ENCODE measurements at regions not wholly inside any gene's neighbourhood (a gene's known extent, or its start where the extent isn't known, plus 50 kb on each side); places are given as distances from the start of the nearest gene placed in this dataset.

- no peaks in the 10 kb centered on the region for H3K9me3 ChIP-seq
- H3K4me1 ChIP-seq = no peaks in the 10 kb centered on the region
- POLR2A ChIA-PET = no interaction called here
- no peak overlapping the region for H3K4me3 ChIP-seq
- 39% methylated on average over 4 of the region's 4 CpGs for WGBS (ENCODE audit: missing lambda C conversion rate)
- H3K27ac ChIP-seq = no peak overlapping the region
- no peak for DNase-seq (ENCODE audit: low read depth in 1 of 2, low spot score in 1 of 2)
- CTCF ChIA-PET = no interaction called here
- no peak overlapping the region for H3K4me2 ChIP-seq
- TF ChIP-seq RNF2 (IDR thresholded peaks at IDR 0.05; ENCODE audit: borderline replicate concordance, low read depth) (no peak), HEYL (CRISPR knock-in tag; IDR thresholded peaks at IDR 0.05) (no peak), ZSCAN20 (CRISPR knock-in tag; IDR thresholded peaks at IDR 0.05) (no peak), KDM1A (IDR thresholded peaks at IDR 0.05; ENCODE audit: low read depth) (no peak), POLR2A (IDR thresholded peaks at IDR 0.05; ENCODE audit: low read length) (no peak), MAFK (IDR thresholded peaks at IDR 0.05; ENCODE audit: partially characterized antibody) (no peak), ZC3H11A (IDR thresholded peaks at IDR 0.05) (no peak), ZNF302 (CRISPR knock-in tag; IDR thresholded peaks at IDR 0.05) (no peak), KDM5A (IDR thresholded peaks at IDR 0.05) (no peak), EP300 (IDR thresholded peaks at IDR 0.05) (no peak), RAD21 (conservative IDR thresholded peaks at IDR 0.05 in 1 of 2, IDR thresholded peaks at IDR 0.05 in 1 of 2) (no peak), NPAS2 (CRISPR knock-in tag; IDR thresholded peaks at IDR 0.05; ENCODE audit: borderline replicate concordance) (no peak), TFCP2L1 (CRISPR knock-in tag; IDR thresholded peaks at IDR 0.05) (no peak), CEBPB (IDR thresholded peaks at IDR 0.05) (no peak), FOSL2 (IDR thresholded peaks at IDR 0.05) (no peak), FOSL2 (CRISPR knock-in tag; IDR thresholded peaks at IDR 0.05) (no peak), HOXB5 (CRISPR knock-in tag; IDR thresholded peaks at IDR 0.05) (no peak), HDAC2 (IDR thresholded peaks at IDR 0.05) (no peak), CHD4 (IDR thresholded peaks at IDR 0.05; ENCODE audit: borderline replicate concordance) (no peak), BCL3 (IDR thresholded peaks at IDR 0.05) (no peak)
- TF ChIP-seq, protein P1, sequence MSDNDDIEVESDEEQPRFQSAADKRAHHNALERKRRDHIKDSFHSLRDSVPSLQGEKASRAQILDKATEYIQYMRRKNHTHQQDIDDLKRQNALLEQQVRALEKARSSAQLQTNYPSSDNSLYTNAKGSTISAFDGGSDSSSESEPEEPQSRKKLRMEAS (IDR thresholded peaks at IDR 0.05) = no peak
- no peak for ATAC-seq
- FAIRE-seq = no peak
Measured at GRCh38 chr5:116859666-116860320, 285.2 kb upstream of the SEMA6A start.

DNA sequence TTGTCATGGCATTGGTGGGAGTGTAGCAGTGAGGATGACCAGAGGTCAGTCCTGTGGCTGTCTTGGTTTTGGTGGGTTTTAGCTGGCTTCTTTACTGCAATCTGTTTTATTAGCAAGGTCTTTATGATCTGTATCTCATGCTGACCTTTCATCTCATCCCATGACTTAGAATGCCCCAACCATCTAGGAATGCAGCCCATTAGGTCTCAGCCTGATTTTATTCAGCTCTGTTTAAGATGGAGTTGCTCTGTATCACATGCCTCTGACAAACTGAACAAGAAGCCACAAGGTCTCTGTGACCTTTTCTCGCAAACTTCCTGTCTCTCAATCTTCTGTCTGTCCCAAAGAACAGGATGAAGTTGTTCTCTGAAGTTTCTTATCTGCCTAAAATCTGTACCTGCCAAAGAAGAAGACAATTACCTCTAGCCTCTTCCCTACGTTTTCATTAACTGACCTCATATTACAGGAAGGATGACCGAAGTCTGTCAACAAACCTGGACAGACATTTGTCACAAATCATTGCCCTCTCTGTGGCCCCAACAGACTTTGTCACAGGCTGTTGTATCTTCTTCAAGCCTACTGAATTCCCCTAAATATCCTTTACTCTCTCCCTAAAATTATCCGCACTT lies 284.2 kb upstream of the SEMA6A start:
- POLR2A ChIA-PET = no interaction called here
- CTCF ChIA-PET = no interaction called here
- no peak for FAIRE-seq
- 36% methylated on average over 4 of the region's 4 CpGs for WGBS (ENCODE audit: missing lambda C conversion rate)
- Histone ChIP-seq H3K4me1 (no peaks in the 10 kb centered on the region), H3K9me3 (no peaks in the 10 kb centered on the region), H3K27ac (no peak overlapping the region), H3K4me2 (no peak overlapping the region), H3K4me3 (no peak overlapping the region)
- no peak for ATAC-seq
- DNase-seq (ENCODE audit: low read depth in 1 of 2, low spot score in 1 of 2) = no peak
- TF ChIP-seq RCOR1 (IDR thresholded peaks at IDR 0.05; ENCODE audit: low read depth, low read length) = no peak
- TF ChIP-seq, protein P2, sequence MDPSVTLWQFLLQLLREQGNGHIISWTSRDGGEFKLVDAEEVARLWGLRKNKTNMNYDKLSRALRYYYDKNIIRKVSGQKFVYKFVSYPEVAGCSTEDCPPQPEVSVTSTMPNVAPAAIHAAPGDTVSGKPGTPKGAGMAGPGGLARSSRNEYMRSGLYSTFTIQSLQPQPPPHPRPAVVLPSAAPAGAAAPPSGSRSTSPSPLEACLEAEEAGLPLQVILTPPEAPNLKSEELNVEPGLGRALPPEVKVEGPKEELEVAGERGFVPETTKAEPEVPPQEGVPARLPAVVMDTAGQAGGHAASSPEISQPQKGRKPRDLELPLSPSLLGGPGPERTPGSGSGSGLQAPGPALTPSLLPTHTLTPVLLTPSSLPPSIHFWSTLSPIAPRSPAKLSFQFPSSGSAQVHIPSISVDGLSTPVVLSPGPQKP (IDR thresholded peaks at IDR 0.05; ENCODE audit: low read depth, low read length) = no peak
- TF ChIP-seq POLR2A (IDR thresholded peaks at IDR 0.05; ENCODE audit: low read length) = no peak
- TF ChIP-seq CBX8 (IDR thresholded peaks at IDR 0.05) = no peak
- TF ChIP-seq CBX2 (IDR thresholded peaks at IDR 0.05; ENCODE audit: borderline replicate concordance, low read depth) = no peak
- no peak for TF ChIP-seq HDAC2 (IDR thresholded peaks at IDR 0.05)
- no peak for TF ChIP-seq TP53 (CRISPR knock-in tag; IDR thresholded peaks at IDR 0.05)
- no peak for TF ChIP-seq FOSL2 (IDR thresholded peaks at IDR 0.05)
- TF ChIP-seq FOSL2 (CRISPR knock-in tag; IDR thresholded peaks at IDR 0.05) = no peak
- TF ChIP-seq, protein P3, sequence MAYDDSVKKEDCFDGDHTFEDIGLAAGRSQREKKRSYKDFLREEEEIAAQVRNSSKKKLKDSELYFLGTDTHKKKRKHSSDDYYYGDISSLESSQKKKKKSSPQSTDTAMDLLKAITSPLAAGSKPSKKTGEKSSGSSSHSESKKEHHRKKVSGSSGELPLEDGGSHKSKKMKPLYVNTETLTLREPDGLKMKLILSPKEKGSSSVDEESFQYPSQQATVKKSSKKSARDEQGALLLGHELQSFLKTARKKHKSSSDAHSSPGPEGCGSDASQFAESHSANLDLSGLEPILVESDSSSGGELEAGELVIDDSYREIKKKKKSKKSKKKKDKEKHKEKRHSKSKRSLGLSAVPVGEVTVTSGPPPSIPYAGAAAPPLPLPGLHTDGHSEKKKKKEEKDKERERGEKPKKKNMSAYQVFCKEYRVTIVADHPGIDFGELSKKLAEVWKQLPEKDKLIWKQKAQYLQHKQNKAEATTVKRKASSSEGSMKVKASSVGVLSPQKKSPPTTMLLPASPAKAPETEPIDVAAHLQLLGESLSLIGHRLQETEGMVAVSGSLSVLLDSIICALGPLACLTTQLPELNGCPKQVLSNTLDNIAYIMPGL (CRISPR knock-in tag; IDR thresholded peaks at IDR 0.05; ENCODE audit: borderline replicate concordance) = no peak
- TF ChIP-seq E2F6 (IDR thresholded peaks at IDR 0.05; ENCODE audit: borderline replicate concordance, low read depth) = no peak
- TF ChIP-seq REST (IDR thresholded peaks at IDR 0.05) = no peak
- no peak for TF ChIP-seq ZFP36 (IDR thresholded peaks at IDR 0.05; ENCODE audit: borderline replicate concordance, partially characterized antibody)
- TF ChIP-seq NFE2L2 (conservative IDR thresholded peaks at IDR 0.05; ENCODE audit: low read length) = no peak
